HFFc6 (cell line): ENCODE measurements at regions not wholly inside any gene's neighbourhood (a gene's known extent, or its start where the extent isn't known, plus 50 kb on each side); places are given as distances from the start of the nearest gene placed in this dataset.

Source experiments
- DNase-seq: peaks from one replicate; pipeline ENCODE4 v3.0.0-alpha.2; 2018
- H3K27ac Mint-ChIP-seq: 2 replicates; pipeline ENCODE4 v1.8.0; 2020; ENCODE audit warnings: mild to moderate bottlenecking, mixed read lengths
- H3K27me3 Mint-ChIP-seq: 2 replicates; pipeline ENCODE4 v1.8.0; 2021; ENCODE audit warnings: mild to moderate bottlenecking, moderate library complexity, mixed read lengths; ENCODE audit not compliant: insufficient read depth
- H3K36me3 Mint-ChIP-seq: 2 replicates; pipeline ENCODE4 v1.8.0; 2021; ENCODE audit warnings: low read depth, mixed read lengths
- H3K4me1 Mint-ChIP-seq: 2 replicates; pipeline ENCODE4 v1.8.0; 2020; ENCODE audit warnings: low read depth, mixed read lengths
- H3K4me3 Mint-ChIP-seq: 2 replicates; pipeline ENCODE4 v1.8.0; 2020; ENCODE audit warnings: mild to moderate bottlenecking, moderate library complexity, mixed read lengths
- H3K9me3 Mint-ChIP-seq: 2 replicates; pipeline ENCODE4 v1.8.0; 2020; ENCODE audit warnings: mild to moderate bottlenecking, mixed read lengths
- CTCF ChIP-seq: fragments of 200-600 bp; sonication (generic); IDR thresholded peaks from 2 replicates; pipeline ENCODE4 v1.5.0; 2021; ENCODE audit warnings: antibody characterized with exemption, mild to moderate bottlenecking

- Mint-ChIP-seq H3K4me1 (no peaks in the 10 kb centered on the region), H3K36me3 (no peaks in the 10 kb centered on the region), H3K9me3 (peaks cover 29% of the 10 kb centered on the region), H3K27me3 (no peaks in the 10 kb centered on the region), H3K27ac (no peak overlapping the region), H3K4me3 (no peak overlapping the region)
- TF ChIP-seq CTCF, result no peak
- DNase-seq, result no peak
Observed at GRCh38 chr10:9824631-9825071, 1193.0 kb upstream of the CELF2 start.

GRCh38 chr10:9825491-9826018, 1192.1 kb upstream of the CELF2 start:
- no peak for TF ChIP-seq CTCF
- no peaks in the 10 kb centered on the region for H3K27me3 Mint-ChIP-seq
- H3K9me3 Mint-ChIP-seq, result peaks cover 29% of the 10 kb centered on the region
- H3K4me3 Mint-ChIP-seq, result no peak overlapping the region
- no peaks in the 10 kb centered on the region for H3K4me1 Mint-ChIP-seq
- H3K27ac Mint-ChIP-seq, result no peak overlapping the region
- DNase-seq, result no peak
- no peaks in the 10 kb centered on the region for H3K36me3 Mint-ChIP-seq

- no peak for TF ChIP-seq CTCF
- Mint-ChIP-seq H3K4me1 (no peaks in the 10 kb centered on the region), H3K4me3 (no peak overlapping the region), H3K9me3 (peaks cover 35% of the 10 kb centered on the region), H3K27me3 (no peaks in the 10 kb centered on the region), H3K36me3 (no peaks in the 10 kb centered on the region), H3K27ac (no peak overlapping the region)
- DNase-seq, result no peak
Observed at GRCh38 chr10:9828110-9828509, 1189.6 kb upstream of the CELF2 start.

- peaks cover 42% of the 10 kb centered on the region for H3K9me3 Mint-ChIP-seq
Observed at GRCh38 chr10:9833942-9834341, 1183.7 kb upstream of the CELF2 start.

GRCh38 chr10:9834434-9834833, 1183.2 kb upstream of the CELF2 start:
- Mint-ChIP-seq H3K36me3 (peaks cover 5% of the 10 kb centered on the region; the same call in 1 of the 2 replicates), H3K4me1 (no peaks in the 10 kb centered on the region), H3K4me3 (no peak overlapping the region), H3K9me3 (peaks cover 47% of the 10 kb centered on the region), H3K27ac (no peak overlapping the region), H3K27me3 (no peaks in the 10 kb centered on the region)
- no peak for TF ChIP-seq CTCF
- DNase-seq, result no peak

More at GRCh38 chr10:9833942-9834341, 1183.7 kb upstream of the CELF2 start:
- Mint-ChIP-seq H3K4me1 (no peaks in the 10 kb centered on the region), H3K4me3 (no peak overlapping the region), H3K27me3 (no peaks in the 10 kb centered on the region), H3K36me3 (peaks cover 2% of the 10 kb centered on the region; the same call in 1 of the 2 replicates), H3K27ac (no peak overlapping the region)
- DNase-seq, result no peak
- TF ChIP-seq CTCF, result no peak

GRCh38 chr10:9845075-9845474, 1172.6 kb upstream of the CELF2 start:
- DNase-seq, result no peak
- Mint-ChIP-seq H3K36me3 (no peaks in the 10 kb centered on the region), H3K27ac (no peak overlapping the region)

More at GRCh38 chr10:9845075-9845474, 1172.6 kb upstream of the CELF2 start:
- H3K4me1 Mint-ChIP-seq, result no peaks in the 10 kb centered on the region
- no peaks in the 10 kb centered on the region for H3K27me3 Mint-ChIP-seq
- H3K9me3 Mint-ChIP-seq, result peaks cover 47% of the 10 kb centered on the region
- TF ChIP-seq CTCF, result no peak
- no peak overlapping the region for H3K4me3 Mint-ChIP-seq
